HUES48 (cell line): ENCODE measurements at regions not wholly inside any gene's neighbourhood (a gene's known extent, or its start where the extent isn't known, plus 50 kb on each side); places are given as distances from the start of the nearest gene placed in this dataset.
"Not testable (repeated sequence)": the region's sequence is repeated elsewhere in the genome, so short reads cannot be mapped to it uniquely, and the experiment has no call there.

ENCODE experiments used
- H3K27ac ChIP-seq: one replicate; pipeline ENCODE4 v1.7.0; 2013; ENCODE audit warnings: low read depth, low read length, inconsistent platforms
- H3K27me3 ChIP-seq: 2 replicates; pipeline ENCODE4 v1.6.1; 2013; ENCODE audit warnings: mild to moderate bottlenecking, low read length; ENCODE audit not compliant: control insufficient read depth, insufficient read depth
- H3K36me3 ChIP-seq: 2 replicates; pipeline ENCODE4 v1.6.1; 2013; ENCODE audit warnings: low read length; ENCODE audit not compliant: control insufficient read depth, insufficient read depth
- H3K4me1 ChIP-seq: 2 replicates; pipeline ENCODE4 v1.6.1; 2013; ENCODE audit warnings: mild to moderate bottlenecking, low read length; ENCODE audit not compliant: control insufficient read depth, insufficient read depth
- H3K4me3 ChIP-seq: 2 replicates; pipeline ENCODE4 v1.5.1; 2013; ENCODE audit warnings: mild to moderate bottlenecking, low read depth, low read length
- H3K9ac ChIP-seq: 2 replicates; pipeline ENCODE4 v1.6.1; 2013; ENCODE audit warnings: mild to moderate bottlenecking, low read depth, low read length, moderate library complexity
- H3K9me3 ChIP-seq: 2 replicates; pipeline ENCODE4 v1.6.1; 2013; ENCODE audit warnings: low read length; ENCODE audit not compliant: control insufficient read depth, insufficient read depth

GRCh38 chr5:87785554-87786335 lies 373.0 kb upstream of the CCNH start:
- no peak overlapping the region for H3K27ac ChIP-seq
- no peak overlapping the region for H3K4me3 ChIP-seq
- H3K4me1 ChIP-seq, result peaks cover 60% of the 10 kb centered on the region
- no peaks in the 10 kb centered on the region for H3K9me3 ChIP-seq
- H3K36me3 ChIP-seq, result no peaks in the 10 kb centered on the region
- H3K9ac ChIP-seq, result no peak overlapping the region
- H3K27me3 ChIP-seq, result peaks cover 49% of the 10 kb centered on the region

- Histone ChIP-seq H3K27me3 (peaks cover 49% of the 10 kb centered on the region), H3K9ac (no peak overlapping the region), H3K27ac (no peak overlapping the region), H3K9me3 (no peaks in the 10 kb centered on the region), H3K4me3 (no peak overlapping the region), H3K36me3 (no peaks in the 10 kb centered on the region), H3K4me1 (peaks cover 68% of the 10 kb centered on the region)
Measured at GRCh38 chr5:87784879-87785495, 372.3 kb upstream of the CCNH start.

GRCh38 chr5:87784311-87784710 lies 371.6 kb upstream of the CCNH start:
- H3K9ac ChIP-seq, result no peak overlapping the region
- H3K4me1 ChIP-seq, result peaks cover 66% of the 10 kb centered on the region
- H3K9me3 ChIP-seq, result no peaks in the 10 kb centered on the region
- H3K27ac ChIP-seq, result no peak overlapping the region
- H3K36me3 ChIP-seq, result no peaks in the 10 kb centered on the region
- peaks cover 48% of the 10 kb centered on the region for H3K27me3 ChIP-seq
- no peak overlapping the region for H3K4me3 ChIP-seq

GRCh38 chr5:87782916-87783315 lies 370.2 kb upstream of the CCNH start:
- Histone ChIP-seq H3K36me3 (no peaks in the 10 kb centered on the region), H3K27me3 (peaks cover 35% of the 10 kb centered on the region), H3K4me1 (peaks cover 53% of the 10 kb centered on the region), H3K9ac (no peak overlapping the region), H3K4me3 (no peak overlapping the region), H3K27ac (no peak overlapping the region), H3K9me3 (no peaks in the 10 kb centered on the region)

- Histone ChIP-seq H3K27me3 (peaks cover 31% of the 10 kb centered on the region), H3K36me3 (no peaks in the 10 kb centered on the region), H3K9me3 (no peaks in the 10 kb centered on the region), H3K4me1 (peaks cover 46% of the 10 kb centered on the region), H3K27ac (no peak overlapping the region), H3K9ac (no peak overlapping the region), H3K4me3 (no peak overlapping the region)
Measured at GRCh38 chr5:87781976-87782375, 369.2 kb upstream of the CCNH start.

- Histone ChIP-seq H3K27ac (peak overlapping the region; percentile 38), H3K9me3 (no peaks in the 10 kb centered on the region), H3K36me3 (no peaks in the 10 kb centered on the region), H3K4me1 (peaks cover 38% of the 10 kb centered on the region), H3K9ac (no peak overlapping the region), H3K27me3 (peaks cover 23% of the 10 kb centered on the region), H3K4me3 (peak overlapping the region; percentile 51)
Measured at GRCh38 chr5:87780831-87781760, 368.4 kb upstream of the CCNH start.

- no peaks in the 10 kb centered on the region for H3K36me3 ChIP-seq
- no peaks in the 10 kb centered on the region for H3K9me3 ChIP-seq
- peaks cover 3% of the 10 kb centered on the region for H3K27me3 ChIP-seq
- H3K4me1 ChIP-seq, result peaks cover 24% of the 10 kb centered on the region
- no peak overlapping the region for H3K9ac ChIP-seq
- no peak overlapping the region for H3K4me3 ChIP-seq
- no peak overlapping the region for H3K27ac ChIP-seq
Measured at GRCh38 chr5:87778876-87779275, 366.1 kb upstream of the CCNH start.

- Histone ChIP-seq H3K4me1 (peaks cover 24% of the 10 kb centered on the region), H3K27me3 (peaks cover 3% of the 10 kb centered on the region; the same call in 1 of the 2 replicates), H3K9me3 (no peaks in the 10 kb centered on the region), H3K9ac (no peak overlapping the region), H3K27ac (no peak overlapping the region), H3K36me3 (no peaks in the 10 kb centered on the region), H3K4me3 (no peak overlapping the region)
Measured at GRCh38 chr5:87777877-87778276, 365.1 kb upstream of the CCNH start.

- Histone ChIP-seq H3K4me3 (no peak overlapping the region), H3K4me1 (peaks cover 19% of the 10 kb centered on the region), H3K36me3 (no peaks in the 10 kb centered on the region), H3K9me3 (no peaks in the 10 kb centered on the region), H3K9ac (no peak overlapping the region), H3K27ac (no peak overlapping the region), H3K27me3 (no peaks in the 10 kb centered on the region)
Measured at GRCh38 chr5:87776785-87777184, 364.1 kb upstream of the CCNH start.

GRCh38 chr5:87776302-87776701 lies 363.6 kb upstream of the CCNH start:
- not testable (repeated sequence) for H3K27me3 ChIP-seq, H3K27ac ChIP-seq, H3K9me3 ChIP-seq, H3K4me3 ChIP-seq, H3K36me3 ChIP-seq, H3K9ac ChIP-seq
- H3K4me1 ChIP-seq, result peaks cover 14% of the 10 kb centered on the region
